ENCODE measurements at regions not wholly inside any gene's neighbourhood (a gene's known extent, or its start where the extent isn't known, plus 50 kb on each side); places are given as distances from the start of the nearest gene placed in this dataset.

- TF ChIP-seq CTCF (conservative IDR thresholded peaks at IDR 0.05; ENCODE audit: low read length) (no peak), EZH2phosphoT487 (IDR thresholded peaks at IDR 0.05; ENCODE audit: borderline replicate concordance) (no peak)
Observed at GRCh38 chr11:29351301-29351873, 665.4 kb downstream of the KCNA4 start.

Measured in Loucy (cell line).